Daoy (cell line): ENCODE measurements at regions not wholly inside any gene's neighbourhood (a gene's known extent, or its start where the extent isn't known, plus 50 kb on each side); places are given as distances from the start of the nearest gene placed in this dataset.

Experiments used
- DNase-seq: peaks from one replicate; pipeline ENCODE4 v3.0.0-alpha.2; 2015; ENCODE audit warnings: low read depth

DNA sequence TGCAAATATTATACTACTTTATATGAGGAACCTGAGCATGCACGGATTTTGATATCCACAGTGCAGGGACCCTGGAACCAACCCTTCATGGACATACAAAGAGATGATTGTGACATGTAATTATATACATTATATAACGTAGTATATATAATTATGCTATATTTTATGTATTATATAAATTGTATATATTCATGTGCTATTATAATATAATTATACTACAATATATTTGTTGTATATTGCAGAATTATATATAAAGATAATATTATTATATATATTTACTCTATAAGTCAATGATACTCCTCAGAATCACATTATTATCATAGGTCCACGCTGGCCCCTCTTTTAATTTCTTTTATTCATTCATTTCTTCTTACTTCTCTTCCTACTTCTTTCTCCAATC, 70.9 kb downstream of the TNFSF18 start:
- DNase-seq, result no peak

DNA sequence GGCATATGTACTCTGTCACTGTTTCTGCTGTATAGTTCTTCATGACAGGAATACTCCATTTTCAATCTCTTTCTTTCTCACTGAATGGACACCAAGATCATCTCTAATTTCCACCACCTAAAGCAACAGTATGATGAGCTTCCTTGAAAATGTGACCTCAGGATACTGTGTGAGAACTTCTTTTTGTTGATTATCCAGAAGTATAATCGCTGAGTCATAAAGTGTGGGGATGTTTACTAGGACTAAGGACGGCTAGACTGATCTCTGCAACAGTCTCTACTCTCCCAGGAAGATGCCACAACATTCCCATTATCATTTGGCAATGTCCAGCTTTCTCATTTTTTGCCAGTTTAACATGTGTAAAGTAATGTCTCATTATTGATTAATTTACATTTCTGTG, 70.3 kb downstream of the TNFSF18 start:
- no peak for DNase-seq

DNA sequence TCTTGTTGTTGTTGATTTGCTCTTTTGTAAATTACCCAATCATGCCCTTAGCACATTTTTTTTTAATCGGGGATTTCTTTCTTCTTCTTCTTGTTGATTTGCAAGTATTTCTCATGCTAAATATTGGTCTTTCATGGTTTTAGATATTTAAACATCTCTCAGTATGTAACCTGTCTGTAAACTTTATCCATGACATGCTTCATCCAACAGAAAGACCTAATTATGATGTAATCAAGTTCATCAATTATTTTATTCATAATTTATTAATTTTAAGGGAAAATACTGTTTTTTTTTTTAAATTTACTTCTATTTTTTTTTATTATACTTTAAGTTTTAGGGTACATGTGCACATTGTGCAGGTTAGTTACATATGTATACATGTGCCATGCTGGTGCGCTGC, 69.8 kb downstream of the TNFSF18 start:
- no peak for DNase-seq
